HPDE6-E6E7 (cell line): ENCODE measurements at regions not wholly inside any gene's neighbourhood (a gene's known extent, or its start where the extent isn't known, plus 50 kb on each side); places are given as distances from the start of the nearest gene placed in this dataset.

ENCODE experiments used
- DNase-seq: peaks from one replicate; pipeline ENCODE4 v3.0.0; 2011; ENCODE audit warnings: missing footprints; ENCODE audit errors: extremely low spot score

- DNase-seq = no peak
Measured at GRCh38 chr6:1482381-1483166, 93.2 kb downstream of the FOXF2 start.

GRCh38 chr6:1485678-1486077, 96.3 kb downstream of the FOXF2 start:
- DNase-seq = peak; percentile 92

- DNase-seq = no peak
Measured at GRCh38 chr6:1486387-1486786, 97.0 kb downstream of the FOXF2 start.

DNA sequence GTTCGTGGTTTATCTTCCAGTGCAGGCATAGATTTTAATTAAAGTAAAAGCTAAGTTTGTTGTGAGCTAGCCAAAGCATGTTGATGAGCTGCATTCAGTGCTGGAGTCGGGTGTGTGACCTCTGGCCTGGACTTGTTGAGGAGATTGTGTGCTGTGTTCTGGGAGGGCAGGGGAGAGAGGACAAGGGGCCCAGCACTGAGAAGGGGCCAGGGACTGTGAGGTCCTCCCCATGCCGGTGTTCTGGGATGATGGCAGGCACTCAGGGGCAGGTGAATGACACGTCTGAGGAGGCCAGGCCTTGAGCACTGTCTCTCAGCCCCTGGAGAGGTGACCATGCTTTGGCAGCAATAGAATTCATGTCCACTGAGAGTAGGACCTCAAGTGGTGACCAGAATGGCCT, 97.9 kb downstream of the FOXF2 start:
- no peak for DNase-seq

GRCh38 chr6:1491025-1491424, 101.6 kb downstream of the FOXF2 start:
- DNase-seq = no peak

DNA sequence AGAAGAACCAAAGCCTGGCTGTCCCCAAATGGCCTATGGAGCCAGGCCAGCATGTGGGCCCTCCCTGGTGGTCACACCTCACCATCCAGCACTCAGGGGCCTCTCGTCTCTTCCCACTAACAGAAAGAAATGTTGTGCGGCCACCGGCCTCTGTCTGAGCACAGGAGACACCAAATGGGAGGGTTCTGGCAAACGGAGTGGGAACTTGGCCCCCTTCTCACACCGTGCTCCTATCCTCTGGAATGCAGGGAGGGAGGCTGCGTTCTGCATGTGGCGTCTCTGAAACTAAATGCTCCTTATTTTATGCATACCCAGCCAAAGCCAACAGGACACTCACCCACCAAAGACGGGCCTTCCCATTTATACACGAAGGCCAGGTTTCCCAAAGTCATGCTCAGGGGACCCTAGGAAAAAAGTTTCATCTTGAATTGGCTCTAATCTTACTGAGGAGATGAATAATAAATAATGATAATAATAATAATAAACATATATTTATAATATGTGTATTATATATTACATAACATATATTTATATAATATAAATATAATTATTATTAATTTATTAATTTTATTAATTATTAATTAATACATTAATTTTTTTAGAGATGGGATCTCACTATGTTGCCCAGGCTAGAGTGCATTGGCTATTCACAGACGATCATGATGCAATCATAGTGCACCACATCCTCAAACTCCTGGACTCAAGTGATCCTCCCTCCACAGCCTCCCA, 102.4 kb downstream of the FOXF2 start:
- no peak for DNase-seq

DNA sequence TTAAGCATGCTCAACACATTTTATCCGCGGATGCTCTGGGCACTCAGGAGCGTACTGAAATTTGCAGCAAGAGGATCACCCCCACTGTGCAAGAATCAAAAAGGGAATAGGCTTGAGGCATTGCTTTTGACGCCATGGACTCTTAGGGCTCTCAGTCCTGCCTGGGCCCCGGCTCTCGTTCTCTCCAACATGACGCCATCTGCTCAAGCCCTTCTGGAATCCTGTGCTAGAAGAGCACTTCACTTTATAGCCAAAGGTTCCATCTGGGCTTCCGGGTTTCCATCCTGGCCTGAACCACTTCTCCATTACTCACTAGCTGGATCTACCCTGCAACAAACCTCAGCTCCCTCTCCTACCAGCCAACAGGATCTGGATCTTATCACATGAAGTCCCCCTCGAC, 105.3 kb downstream of the FOXF2 start:
- no peak for DNase-seq

GRCh38 chr6:1495344-1495743, 106.0 kb downstream of the FOXF2 start:
- no peak for DNase-seq

DNA sequence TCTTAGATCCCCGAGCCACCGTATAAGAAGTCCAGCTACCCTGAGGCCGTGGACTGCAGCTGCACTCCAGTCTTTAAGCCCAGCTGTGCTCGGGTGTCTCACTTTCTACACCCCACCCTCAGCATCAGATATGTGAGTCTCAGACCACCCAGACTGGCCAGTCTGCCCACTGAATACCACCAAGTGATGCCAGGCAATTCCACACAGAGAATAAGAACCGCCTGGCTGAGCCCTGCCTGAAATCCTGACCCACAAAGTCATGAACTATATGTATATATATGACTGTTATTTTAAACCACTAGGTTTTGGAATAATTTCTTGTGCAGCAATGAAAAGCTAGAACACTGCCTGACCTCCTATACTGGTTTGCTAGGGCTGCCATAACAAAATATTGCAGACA, 106.7 kb downstream of the FOXF2 start:
- DNase-seq = no peak

DNA sequence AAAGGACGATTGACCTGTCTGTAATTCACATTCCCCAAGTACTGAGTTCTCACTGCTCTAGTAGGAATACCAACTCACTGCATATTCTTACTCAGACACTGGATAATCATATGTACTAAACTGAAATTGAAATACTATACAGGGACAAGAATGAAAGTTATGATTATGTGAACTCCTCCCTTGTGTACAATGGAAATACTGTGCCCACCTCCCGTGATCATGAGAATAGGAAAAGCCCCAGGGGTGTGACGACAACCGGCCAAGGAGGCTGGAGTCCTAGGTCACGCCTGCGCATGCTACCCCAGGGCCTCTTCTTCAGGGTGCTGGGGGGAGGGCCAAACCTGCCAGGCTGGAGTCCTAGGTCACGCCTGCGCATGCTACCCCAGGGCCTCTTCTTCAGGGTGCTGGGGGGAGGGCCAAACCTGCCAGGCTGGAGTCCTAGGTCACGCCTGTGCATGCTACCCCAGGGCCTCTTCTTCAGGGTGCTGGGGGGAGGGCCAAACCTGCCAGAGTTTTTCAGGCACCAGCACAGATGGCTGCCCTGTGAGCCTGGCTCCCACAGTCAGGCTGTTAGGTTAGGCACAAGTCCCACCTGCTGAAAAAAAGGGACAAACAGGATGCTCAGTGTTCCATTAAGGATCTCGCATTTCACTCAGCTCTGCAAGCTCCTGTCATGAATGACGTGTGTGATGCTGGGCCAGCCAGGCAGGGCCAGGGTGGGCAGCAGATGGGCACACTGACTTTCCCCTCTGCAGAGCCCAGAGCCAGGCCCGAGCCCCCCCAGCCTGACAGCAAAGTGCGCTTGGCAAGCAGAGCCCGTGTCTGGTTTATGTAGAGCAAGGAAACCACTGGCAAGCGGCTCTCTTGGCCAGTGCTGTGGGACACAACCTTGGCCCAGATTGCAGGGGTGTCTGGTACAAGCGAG, 107.7 kb downstream of the FOXF2 start:
- no peak for DNase-seq

DNA sequence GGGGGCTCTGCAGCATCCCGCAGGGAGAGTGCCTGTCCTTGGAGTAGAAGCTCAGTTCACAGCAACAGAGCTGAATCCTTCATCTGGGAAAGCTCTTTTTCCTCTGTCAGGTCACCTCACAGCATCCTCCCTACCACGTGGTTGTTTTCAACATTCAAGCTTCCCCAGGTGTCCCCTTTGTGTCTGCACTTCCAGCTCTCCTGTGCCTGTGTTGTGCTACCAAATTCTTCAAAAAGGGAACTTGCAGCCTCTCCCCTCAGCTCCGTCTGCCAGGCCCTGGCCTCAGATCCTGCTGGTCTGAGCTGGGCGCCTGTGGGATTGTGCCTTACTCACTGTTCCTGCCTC, 108.4 kb downstream of the FOXF2 start:
- no peak for DNase-seq

- no peak for DNase-seq
Measured at GRCh38 chr6:1498491-1499113, 109.2 kb downstream of the FOXF2 start.

DNA sequence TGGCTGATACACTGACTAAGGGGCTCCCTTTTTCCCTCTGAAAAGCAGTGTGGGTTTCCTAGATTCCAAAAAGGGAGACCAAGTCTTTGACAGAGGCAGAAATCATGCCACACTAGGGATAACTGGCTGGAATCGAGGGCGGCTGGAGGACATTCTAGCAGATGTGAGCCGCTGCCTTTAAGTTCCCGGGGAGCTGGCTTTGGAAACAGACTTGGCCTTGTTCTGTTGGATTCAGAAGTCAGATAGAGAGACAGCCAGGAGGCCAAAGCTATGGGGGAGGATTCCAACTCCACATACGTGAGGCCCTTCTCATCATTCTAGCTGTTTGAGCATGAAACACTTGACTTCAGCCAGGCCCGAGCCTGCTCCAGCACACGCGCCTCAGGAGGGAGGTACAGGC, 109.9 kb upstream of the FOXC1 start:
- no peak for DNase-seq

- DNase-seq = no peak
Measured at GRCh38 chr6:1500913-1501312, 108.8 kb upstream of the FOXC1 start.

- no peak for DNase-seq
Measured at GRCh38 chr6:1502041-1502440, 107.7 kb upstream of the FOXC1 start.

- DNase-seq = no peak
Measured at GRCh38 chr6:1503811-1504210, 105.9 kb upstream of the FOXC1 start.

DNA sequence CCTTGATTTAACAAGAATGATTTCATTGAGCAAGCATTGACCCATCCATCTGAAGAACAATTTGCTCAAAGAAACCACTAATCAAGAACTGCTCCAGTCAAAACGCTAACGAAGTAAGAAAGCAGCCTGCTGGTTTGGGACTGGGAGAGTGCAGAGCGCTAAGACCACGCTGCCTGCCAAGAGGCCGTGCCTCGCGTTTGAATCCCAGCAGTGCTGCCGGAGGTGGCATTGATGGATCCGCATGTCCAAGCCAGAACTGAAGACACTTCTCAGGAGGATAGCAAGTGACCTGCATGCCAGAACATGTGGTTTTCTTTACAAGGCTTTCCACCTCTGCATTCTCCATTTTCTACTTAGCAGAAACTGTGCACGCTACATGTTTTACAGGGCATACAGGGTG, 105.2 kb upstream of the FOXC1 start:
- DNase-seq = no peak

DNA sequence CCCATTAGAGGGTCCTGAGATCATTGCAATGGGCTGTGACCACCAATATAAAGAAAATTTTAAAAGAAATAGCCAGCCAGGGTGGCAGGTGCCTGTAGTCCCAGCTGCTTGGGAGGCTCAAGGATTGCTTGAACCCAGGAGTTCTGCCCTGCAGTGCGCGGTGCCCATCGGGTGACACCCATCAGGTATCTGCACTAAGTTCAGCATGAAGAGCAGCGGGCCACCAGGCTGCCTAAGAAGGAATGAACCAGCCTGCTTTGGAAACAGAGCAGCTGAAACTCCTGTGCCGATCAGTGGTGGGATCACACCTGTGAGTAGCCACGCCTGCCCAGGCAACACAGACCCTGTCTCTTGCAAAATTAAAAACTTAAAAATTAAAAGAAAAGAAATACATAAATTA, 102.5 kb upstream of the FOXC1 start:
- DNase-seq = no peak

DNA sequence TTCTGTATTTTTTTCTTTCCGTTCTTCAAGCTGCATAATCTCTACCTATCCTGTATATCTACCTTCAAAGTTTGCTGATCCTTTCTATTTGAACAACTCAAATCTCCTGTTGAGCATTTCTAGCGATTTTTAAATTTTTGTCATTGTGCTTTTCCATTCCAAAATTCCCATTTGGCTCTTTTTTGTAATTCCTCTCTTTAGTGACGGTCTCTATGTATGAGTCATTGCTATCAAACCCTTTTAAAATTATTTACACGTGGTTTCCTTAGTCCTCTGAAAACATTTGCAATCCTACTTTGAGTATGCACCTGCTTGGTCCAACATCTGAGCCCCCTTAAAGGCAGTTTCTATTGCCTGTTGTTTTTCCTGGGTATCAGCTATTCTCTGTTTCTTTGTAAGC, 100.5 kb upstream of the FOXC1 start:
- DNase-seq = no peak

- no peak for DNase-seq
Measured at GRCh38 chr6:1510239-1510638, 99.5 kb upstream of the FOXC1 start.

DNA sequence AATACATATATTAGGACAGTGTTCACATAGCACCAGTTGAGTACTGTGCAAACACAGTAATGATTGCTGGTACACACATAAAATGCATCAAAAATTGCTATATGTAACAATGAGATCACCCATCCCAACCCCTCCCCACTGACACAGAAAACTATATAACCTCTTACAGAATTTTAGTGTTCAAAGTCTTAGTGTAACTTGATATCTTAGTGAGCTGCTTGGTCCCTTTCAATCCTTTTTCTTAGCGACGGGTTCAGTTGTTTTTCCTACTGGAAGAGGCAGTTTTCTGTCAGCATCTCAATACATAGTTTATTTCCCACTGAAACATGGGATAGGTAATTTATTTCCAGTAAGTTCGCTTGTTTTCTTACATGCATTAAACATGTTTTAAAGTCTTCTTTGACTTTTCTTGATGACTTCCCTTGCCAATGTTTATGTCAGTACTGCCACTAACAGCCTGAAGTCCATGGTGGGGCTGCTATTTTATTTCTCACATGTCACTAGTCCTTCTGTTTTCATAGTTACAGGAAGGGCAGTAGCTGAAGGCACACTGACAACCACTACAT, 96.4 kb upstream of the FOXC1 start:
- no peak for DNase-seq

DNA sequence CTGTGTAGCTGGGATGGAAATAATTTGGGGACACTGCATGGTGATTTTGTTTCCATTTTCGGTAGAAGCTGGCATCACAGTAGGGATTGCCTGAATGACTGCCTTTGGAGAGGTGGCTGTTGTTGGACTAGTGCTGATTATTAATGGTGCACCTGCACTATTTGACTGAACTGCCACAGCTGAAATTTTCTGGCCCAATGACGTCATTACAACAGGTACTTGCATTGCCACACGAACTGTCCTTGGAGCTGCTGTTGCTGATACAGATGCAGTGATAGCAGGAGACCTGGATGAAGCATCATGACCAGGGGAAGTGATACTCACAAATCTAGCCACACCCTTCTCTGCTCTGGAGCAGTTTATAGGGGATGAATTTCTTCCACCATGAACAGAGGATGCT, 95.6 kb upstream of the FOXC1 start:
- no peak for DNase-seq
